ENCODE measurements at regions not wholly inside any gene's neighbourhood (a gene's known extent, or its start where the extent isn't known, plus 50 kb on each side); places are given as distances from the start of the nearest gene placed in this dataset.

DNA sequence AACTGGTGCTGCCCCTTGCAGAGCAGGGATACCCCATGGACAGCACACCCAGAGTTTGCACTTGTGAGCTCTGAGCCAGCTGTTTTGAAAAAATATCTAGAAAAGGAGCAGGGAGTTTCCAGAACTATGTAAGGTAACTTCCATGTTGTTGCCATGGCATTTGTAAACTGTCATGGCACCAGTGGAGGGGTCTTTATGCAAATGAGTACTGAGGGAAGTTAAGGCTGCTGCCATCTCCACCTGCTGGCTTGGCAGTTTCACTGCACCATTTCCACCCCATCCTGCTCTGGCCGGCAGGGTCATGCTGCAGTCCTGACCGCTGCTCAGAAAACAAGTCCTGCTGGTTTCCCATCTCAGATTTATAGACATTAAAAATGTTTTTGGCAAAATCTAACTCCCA lies 52.3 kb upstream of the SNTG2 start:
- DNase-seq, result no peak

DNA sequence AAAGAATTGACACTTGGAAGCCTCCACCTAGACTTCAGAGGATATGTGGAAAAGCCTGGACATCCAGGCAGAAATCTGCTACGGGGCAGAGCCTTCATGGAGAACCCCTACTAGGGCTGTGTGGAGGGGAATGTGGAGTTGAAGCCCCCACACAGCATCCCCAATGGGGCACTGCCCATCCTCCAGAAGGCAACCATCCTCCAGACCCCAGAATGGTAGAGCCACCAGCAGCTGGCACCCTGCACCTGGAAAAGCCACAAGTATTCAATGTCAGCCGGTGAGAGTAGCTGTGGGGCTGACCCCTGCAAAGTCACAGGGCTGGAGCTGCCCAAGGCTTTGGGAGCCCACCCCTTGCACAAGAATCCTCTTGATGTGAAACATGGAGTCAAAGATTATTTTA lies 53.6 kb upstream of the SNTG2 start:
- no peak for DNase-seq

GRCh38 chr2:893311-893710 lies 57.3 kb upstream of the SNTG2 start:
- no peak for DNase-seq

- no peak for DNase-seq
Observed at GRCh38 chr2:892892-893291, 57.8 kb upstream of the SNTG2 start.

DNA sequence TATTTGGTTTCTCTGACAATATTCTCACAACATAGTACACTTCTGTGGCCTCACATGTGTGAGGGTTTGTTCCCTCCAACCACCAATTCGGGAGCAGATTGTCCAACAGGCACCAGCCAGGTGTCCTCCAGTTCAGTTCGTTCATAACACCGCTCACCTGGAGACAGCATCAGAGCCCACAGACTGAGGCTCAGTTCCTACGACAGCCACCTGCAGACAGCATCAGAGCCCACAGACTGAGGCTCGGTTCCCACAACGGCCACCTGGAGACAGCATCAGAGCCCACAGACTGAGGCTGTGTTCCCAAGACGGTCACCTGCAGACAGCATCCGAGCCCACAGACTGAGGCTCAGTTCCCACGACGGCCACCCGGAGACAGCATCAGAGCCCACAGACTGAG lies 58.2 kb upstream of the SNTG2 start:
- DNase-seq, result no peak

DNA sequence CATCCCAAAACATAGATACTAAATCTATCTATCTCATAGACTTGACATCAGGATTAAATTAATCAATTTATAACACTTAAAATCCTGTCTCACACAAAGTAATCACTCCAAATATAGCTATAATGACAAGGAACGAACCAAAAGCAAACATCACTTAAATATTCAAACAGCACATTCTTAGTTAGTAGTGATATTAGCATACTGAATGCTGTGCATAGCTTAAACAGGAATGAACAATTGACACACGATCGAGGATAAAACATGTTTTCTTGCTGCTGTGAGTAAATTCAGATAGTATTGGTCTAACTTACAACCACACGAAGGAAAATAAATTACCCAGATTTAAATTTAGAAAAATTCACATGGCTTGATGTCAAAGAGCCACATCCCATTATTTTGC lies 58.9 kb upstream of the SNTG2 start:
- DNase-seq, result no peak

- no peak for DNase-seq
Observed at GRCh38 chr2:890791-891190, 59.9 kb upstream of the SNTG2 start.

- DNase-seq, result no peak
Observed at GRCh38 chr2:890214-890613, 60.4 kb upstream of the SNTG2 start.

GRCh38 chr2:888906-889566 lies 61.6 kb upstream of the SNTG2 start:
- DNase-seq, result no peak

DNA sequence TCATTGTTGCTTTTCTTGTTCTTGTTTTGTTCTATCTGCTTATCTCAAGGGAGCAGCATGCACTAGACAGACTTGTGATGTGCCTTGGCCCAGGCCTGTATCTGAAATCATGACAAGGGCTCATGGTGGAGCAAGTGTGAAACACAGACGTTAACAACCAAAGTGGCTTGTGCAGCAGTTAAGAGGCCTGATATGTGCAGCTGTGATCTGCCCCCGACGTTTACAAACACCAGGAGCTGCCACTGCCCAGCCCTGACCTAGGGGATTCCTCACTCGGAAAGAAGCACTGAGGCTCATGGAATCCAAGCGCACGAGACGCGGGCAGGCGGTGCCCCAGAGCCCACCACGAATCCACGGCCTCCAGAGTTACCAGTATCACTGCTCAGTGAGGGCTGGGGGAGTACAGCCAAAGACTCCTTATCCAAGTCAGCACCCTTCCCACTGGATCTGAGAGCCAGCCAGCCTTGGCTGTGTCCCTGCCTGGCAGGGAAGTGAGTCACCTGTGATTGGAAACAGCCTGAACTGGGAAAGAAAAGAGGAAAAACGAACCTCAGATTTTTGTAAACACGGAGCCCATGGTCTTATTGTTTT lies 62.3 kb upstream of the SNTG2 start:
- DNase-seq, result no peak

GRCh38 chr2:887639-888038 lies 63.0 kb upstream of the SNTG2 start:
- DNase-seq, result no peak

- no peak for DNase-seq
Observed at GRCh38 chr2:886072-887022, 64.3 kb upstream of the SNTG2 start.

- DNase-seq, result no peak
Observed at GRCh38 chr2:885230-886071, 65.2 kb upstream of the SNTG2 start.

GRCh38 chr2:883803-884748 lies 66.6 kb upstream of the SNTG2 start:
- no peak for DNase-seq

GRCh38 chr2:883260-883802 lies 67.3 kb upstream of the SNTG2 start:
- no peak for DNase-seq

DNA sequence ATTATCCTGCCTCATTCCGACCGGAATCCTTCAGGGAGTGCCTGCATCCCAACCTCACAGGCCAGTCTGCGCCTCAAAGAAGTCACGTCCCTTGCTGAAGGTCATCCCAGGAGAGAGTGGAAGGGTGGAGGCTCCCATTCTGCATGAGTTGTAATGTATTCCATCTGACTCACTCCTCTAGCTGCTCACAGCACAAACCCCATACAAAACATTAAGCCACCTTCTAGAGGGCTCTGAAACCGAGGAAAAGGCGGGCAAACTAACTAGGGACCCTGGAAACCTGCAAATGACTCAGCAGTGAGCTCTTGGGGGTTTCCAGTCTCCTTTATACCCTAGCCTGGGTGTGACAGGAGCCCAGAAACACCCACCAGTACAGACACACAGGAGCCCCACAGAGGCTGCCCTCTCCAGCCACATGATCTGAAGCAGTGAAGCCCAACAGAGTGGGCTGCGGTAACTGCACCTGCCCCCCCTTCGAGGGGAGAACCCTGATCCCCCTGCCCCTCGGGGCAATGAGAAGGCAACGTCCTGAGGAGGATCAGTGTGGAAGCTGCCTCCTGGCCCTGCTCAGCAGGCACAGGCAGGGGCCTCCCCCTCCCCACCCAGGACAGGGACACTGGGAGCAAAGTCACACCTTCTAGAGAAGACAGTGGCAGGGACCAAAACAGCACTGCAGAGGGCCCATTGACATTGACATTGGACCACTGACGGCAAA lies 69.3 kb upstream of the SNTG2 start:
- DNase-seq, result no peak

DNA sequence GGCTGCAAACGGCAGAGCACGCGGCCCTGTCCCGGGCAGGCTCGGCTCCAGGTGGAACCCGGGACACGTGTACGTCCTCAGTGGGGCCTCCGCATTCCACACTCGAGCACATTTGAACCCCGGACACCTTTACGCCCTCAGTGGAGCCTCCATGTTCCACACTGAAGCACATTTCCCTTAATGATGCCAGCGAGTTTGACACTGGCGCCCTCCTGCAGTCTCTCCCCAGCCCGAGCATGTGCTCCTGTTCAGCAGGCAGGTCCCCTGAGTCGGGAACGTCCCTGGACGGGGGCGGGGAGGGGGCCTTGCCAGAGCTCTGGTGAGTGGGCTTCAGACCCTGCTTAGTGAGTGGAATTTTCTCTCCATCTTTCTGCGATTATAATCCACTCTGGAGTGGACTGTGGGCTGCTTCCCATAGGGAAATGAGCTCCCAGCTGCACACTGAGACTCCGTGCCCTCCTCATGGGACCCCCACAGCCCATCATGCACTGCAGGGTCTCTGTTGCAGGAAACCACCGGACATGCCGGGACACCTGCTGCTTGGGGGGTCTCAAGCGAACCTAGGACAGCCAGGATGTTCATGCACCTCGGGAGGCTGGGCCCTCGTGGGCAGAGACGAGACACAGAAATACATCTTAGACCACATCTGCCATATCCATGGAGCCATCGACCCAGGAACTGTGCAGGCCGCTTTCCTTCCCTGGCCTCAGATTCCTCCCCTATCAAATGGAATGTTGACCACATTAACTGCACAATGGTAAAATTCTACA lies 70.3 kb upstream of the SNTG2 start:
- DNase-seq, result no peak

DNA sequence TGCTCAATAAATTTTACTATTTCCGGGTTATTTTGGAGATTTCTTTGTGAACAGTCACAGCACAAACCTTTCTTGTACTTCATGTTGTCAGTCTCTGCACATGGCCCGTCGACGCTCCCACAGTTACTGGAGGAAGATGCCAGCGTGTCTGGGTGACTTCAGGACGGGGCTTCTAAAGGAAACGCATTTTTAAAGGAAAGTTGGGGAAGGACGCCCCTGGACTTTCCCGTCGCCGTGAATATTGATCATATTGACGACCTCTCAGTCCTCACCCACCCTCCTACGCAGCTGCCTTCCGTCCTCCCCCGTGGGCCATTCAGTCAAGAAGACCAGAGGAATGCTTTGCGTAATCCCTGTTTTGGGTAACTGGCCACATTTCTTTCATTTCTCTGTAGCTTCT lies 71.1 kb upstream of the SNTG2 start:
- no peak for DNase-seq

- no peak for DNase-seq
Observed at GRCh38 chr2:878245-878930, 72.3 kb upstream of the SNTG2 start.
